HEK293 (cell line): ENCODE measurements at regions not wholly inside any gene's neighbourhood (a gene's known extent, or its start where the extent isn't known, plus 50 kb on each side); places are given as distances from the start of the nearest gene placed in this dataset.

Experiments
- ZNF558 ChIP-seq: fragments of 450-650 bp; formaldehyde crosslinking; IDR thresholded peaks from 2 replicates; pipeline ENCODE4 v1.5.1; 2016; ENCODE audit warnings: missing biosample characterization, missing genetic modification characterization
- ZNF561 ChIP-seq: fragments of 450-650 bp; IDR thresholded peaks from 2 replicates; pipeline ENCODE4 v1.5.1; 2018; ENCODE audit warnings: missing biosample characterization, missing genetic modification characterization, borderline replicate concordance
- ZSCAN23 ChIP-seq: fragments of 450-650 bp; formaldehyde crosslinking; IDR thresholded peaks from 2 replicates; pipeline ENCODE4 v1.5.1; 2016; ENCODE audit warnings: missing biosample characterization, missing genetic modification characterization
- ZSCAN30 ChIP-seq: fragments of 450-650 bp; IDR thresholded peaks from 2 replicates; pipeline ENCODE4 v1.5.1; 2018; ENCODE audit warnings: missing biosample characterization, mild to moderate bottlenecking, missing genetic modification characterization, moderate library complexity
- TF ChIP-seq, protein P1 (sequence below): fragments of 450-650 bp; formaldehyde crosslinking; IDR thresholded peaks from 2 replicates; pipeline ENCODE4 v1.5.1; 2016; ENCODE audit warnings: missing biosample characterization, missing genetic modification characterization
- TF ChIP-seq, protein P2 (sequence below): fragments of 450-650 bp; formaldehyde crosslinking; IDR thresholded peaks from 2 replicates; pipeline ENCODE4 v1.5.1; 2017; ENCODE audit warnings: missing biosample characterization, missing genetic modification characterization
- TF ChIP-seq, protein P3 (sequence below): fragments of 450-650 bp; formaldehyde crosslinking; IDR thresholded peaks from 2 replicates; pipeline ENCODE4 v1.5.1; 2017; ENCODE audit warnings: missing biosample characterization, missing genetic modification characterization
- TF ChIP-seq, protein P4 (sequence below): fragments of 450-650 bp; formaldehyde crosslinking; IDR thresholded peaks from 2 replicates; pipeline ENCODE4 v1.5.1; 2016; ENCODE audit warnings: missing biosample characterization, missing genetic modification characterization
- TF ChIP-seq, protein P5 (sequence below): fragments of 450-650 bp; formaldehyde crosslinking; IDR thresholded peaks from 2 replicates; pipeline ENCODE4 v1.5.1; 2016; ENCODE audit warnings: missing biosample characterization, missing genetic modification characterization

DNA sequence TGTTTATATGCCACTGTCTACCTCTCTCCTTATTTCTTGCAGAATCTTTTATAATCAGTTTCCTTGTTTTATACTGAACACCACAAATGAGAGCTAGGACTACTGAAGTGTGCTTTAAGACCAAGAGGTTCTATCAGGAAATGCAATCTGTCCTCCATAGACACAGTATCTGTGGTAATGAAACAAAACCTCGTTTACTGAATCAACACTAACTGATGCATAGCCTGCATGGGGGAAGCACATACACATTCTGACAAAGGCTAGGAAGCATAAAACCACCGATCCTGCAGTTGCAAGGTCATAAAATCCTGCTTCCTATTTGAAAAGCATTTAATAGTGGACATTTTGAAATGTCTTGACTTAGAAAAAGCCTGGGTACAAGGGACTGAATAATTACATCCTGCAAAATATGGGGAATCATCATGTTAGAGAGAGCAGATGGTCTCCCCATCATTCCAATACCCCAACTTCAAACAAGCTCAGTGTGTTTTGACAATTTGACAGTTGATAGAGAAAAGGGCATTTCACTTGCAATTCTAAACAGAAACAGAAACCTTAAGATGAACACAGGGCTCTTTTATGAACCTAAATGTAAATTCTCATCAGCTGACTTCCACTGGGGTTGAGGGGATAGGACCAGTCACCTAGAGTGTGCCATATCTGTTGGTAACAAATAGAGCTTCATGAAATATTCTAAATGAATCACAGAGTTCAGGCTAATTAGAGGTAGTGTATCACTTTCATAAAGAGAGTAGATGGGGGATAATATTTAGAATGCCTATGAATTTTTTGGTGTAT, 1845.6 kb upstream of the PIK3C3 start:
- TF ChIP-seq ZSCAN30 (tag by site-specific recombination) (no peak), ZNF561 (tag by site-specific recombination) (no peak), ZSCAN23 (tag by site-specific recombination) (no peak), ZNF558 (no peak)
- TF ChIP-seq, protein P1, sequence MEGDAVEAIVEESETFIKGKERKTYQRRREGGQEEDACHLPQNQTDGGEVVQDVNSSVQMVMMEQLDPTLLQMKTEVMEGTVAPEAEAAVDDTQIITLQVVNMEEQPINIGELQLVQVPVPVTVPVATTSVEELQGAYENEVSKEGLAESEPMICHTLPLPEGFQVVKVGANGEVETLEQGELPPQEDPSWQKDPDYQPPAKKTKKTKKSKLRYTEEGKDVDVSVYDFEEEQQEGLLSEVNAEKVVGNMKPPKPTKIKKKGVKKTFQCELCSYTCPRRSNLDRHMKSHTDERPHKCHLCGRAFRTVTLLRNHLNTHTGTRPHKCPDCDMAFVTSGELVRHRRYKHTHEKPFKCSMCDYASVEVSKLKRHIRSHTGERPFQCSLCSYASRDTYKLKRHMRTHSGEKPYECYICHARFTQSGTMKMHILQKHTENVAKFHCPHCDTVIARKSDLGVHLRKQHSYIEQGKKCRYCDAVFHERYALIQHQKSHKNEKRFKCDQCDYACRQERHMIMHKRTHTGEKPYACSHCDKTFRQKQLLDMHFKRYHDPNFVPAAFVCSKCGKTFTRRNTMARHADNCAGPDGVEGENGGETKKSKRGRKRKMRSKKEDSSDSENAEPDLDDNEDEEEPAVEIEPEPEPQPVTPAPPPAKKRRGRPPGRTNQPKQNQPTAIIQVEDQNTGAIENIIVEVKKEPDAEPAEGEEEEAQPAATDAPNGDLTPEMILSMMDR, result no peak
- TF ChIP-seq, protein P2, sequence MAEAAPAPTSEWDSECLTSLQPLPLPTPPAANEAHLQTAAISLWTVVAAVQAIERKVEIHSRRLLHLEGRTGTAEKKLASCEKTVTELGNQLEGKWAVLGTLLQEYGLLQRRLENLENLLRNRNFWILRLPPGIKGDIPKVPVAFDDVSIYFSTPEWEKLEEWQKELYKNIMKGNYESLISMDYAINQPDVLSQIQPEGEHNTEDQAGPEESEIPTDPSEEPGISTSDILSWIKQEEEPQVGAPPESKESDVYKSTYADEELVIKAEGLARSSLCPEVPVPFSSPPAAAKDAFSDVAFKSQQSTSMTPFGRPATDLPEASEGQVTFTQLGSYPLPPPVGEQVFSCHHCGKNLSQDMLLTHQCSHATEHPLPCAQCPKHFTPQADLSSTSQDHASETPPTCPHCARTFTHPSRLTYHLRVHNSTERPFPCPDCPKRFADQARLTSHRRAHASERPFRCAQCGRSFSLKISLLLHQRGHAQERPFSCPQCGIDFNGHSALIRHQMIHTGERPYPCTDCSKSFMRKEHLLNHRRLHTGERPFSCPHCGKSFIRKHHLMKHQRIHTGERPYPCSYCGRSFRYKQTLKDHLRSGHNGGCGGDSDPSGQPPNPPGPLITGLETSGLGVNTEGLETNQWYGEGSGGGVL (tag by site-specific recombination), result no peak
- TF ChIP-seq, protein P3, sequence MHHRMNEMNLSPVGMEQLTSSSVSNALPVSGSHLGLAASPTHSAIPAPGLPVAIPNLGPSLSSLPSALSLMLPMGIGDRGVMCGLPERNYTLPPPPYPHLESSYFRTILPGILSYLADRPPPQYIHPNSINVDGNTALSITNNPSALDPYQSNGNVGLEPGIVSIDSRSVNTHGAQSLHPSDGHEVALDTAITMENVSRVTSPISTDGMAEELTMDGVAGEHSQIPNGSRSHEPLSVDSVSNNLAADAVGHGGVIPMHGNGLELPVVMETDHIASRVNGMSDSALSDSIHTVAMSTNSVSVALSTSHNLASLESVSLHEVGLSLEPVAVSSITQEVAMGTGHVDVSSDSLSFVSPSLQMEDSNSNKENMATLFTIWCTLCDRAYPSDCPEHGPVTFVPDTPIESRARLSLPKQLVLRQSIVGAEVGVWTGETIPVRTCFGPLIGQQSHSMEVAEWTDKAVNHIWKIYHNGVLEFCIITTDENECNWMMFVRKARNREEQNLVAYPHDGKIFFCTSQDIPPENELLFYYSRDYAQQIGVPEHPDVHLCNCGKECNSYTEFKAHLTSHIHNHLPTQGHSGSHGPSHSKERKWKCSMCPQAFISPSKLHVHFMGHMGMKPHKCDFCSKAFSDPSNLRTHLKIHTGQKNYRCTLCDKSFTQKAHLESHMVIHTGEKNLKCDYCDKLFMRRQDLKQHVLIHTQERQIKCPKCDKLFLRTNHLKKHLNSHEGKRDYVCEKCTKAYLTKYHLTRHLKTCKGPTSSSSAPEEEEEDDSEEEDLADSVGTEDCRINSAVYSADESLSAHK (tag by site-specific recombination), result no peak
- TF ChIP-seq, protein P4, sequence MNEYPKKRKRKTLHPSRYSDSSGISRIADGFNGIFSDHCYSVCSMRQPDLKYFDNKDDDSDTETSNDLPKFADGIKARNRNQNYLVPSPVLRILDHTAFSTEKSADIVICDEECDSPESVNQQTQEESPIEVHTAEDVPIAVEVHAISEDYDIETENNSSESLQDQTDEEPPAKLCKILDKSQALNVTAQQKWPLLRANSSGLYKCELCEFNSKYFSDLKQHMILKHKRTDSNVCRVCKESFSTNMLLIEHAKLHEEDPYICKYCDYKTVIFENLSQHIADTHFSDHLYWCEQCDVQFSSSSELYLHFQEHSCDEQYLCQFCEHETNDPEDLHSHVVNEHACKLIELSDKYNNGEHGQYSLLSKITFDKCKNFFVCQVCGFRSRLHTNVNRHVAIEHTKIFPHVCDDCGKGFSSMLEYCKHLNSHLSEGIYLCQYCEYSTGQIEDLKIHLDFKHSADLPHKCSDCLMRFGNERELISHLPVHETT (tag by site-specific recombination), result no peak
- TF ChIP-seq, protein P5, sequence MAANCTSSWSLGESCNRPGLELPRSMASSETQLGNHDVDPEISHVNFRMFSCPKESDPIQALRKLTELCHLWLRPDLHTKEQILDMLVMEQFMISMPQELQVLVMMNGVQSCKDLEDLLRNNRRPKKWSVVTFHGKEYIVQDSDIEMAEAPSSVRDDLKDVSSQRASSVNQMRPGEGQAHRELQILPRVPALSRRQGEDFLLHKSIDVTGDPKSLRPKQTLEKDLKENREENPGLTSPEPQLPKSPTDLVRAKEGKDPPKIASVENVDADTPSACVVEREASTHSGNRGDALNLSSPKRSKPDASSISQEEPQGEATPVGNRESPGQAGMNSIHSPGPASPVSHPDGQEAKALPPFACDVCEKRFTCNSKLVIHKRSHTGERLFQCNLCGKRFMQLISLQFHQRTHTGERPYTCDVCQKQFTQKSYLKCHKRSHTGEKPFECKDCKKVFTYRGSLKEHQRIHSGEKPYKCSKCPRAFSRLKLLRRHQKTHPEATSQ (tag by site-specific recombination), result no peak
